H9 (cell line): ENCODE measurements at regions not wholly inside any gene's neighbourhood (a gene's known extent, or its start where the extent isn't known, plus 50 kb on each side); places are given as distances from the start of the nearest gene placed in this dataset.

Experiments used
- DNase-seq: peaks from one replicate; pipeline ENCODE4 v3.0.0-alpha.2; 2017
- H2AFZ ChIP-seq: one replicate; pipeline ENCODE4 v1.6.1; 2013; ENCODE audit warnings: mild to moderate bottlenecking, low read length, control low read depth, moderate library complexity
- H2AK5ac ChIP-seq: 2 replicates; pipeline ENCODE4 v1.6.1; 2013; ENCODE audit warnings: low read length, control low read depth, mixed read lengths; ENCODE audit not compliant: insufficient read length
- H2BK120ac ChIP-seq: one replicate; pipeline ENCODE4 v1.6.1; 2013; ENCODE audit warnings: low read depth, mild to moderate bottlenecking, low read length, control low read depth, inconsistent platforms; ENCODE audit not compliant: poor library complexity, severe bottlenecking
- H2BK12ac ChIP-seq: 2 replicates; pipeline ENCODE4 v1.6.1; 2013; ENCODE audit warnings: low read length, control low read depth, mixed read lengths, low read depth; ENCODE audit not compliant: insufficient read length
- H2BK15ac ChIP-seq: 2 replicates; pipeline ENCODE4 v1.6.1; 2013; ENCODE audit warnings: low read depth, low read length, control low read depth
- H2BK20ac ChIP-seq: one replicate; pipeline ENCODE4 v1.6.1; 2013; ENCODE audit warnings: low read depth, mild to moderate bottlenecking, low read length, control low read depth, inconsistent platforms; ENCODE audit not compliant: poor library complexity, severe bottlenecking
- H2BK5ac ChIP-seq: 2 replicates; pipeline ENCODE4 v1.6.1; 2013; ENCODE audit warnings: low read length, control low read depth, mixed read lengths; ENCODE audit not compliant: insufficient read length
- H3K14ac ChIP-seq: 2 replicates; pipeline ENCODE4 v1.6.1; 2013; ENCODE audit warnings: low read length, control low read depth; ENCODE audit not compliant: insufficient read depth
- H3K18ac ChIP-seq: 2 replicates; pipeline ENCODE4 v1.6.1; 2013; ENCODE audit warnings: low read depth, mild to moderate bottlenecking, mixed read lengths, low read length, control low read depth; ENCODE audit not compliant: insufficient read length
- H3K23ac ChIP-seq: 2 replicates; pipeline ENCODE4 v1.6.1; 2013; ENCODE audit warnings: low read length, control low read depth, mixed read lengths, low read depth; ENCODE audit not compliant: insufficient read length
- H3K23me2 ChIP-seq: 2 replicates; pipeline ENCODE4 v1.6.1; 2013; ENCODE audit warnings: low read depth, mild to moderate bottlenecking, mixed read lengths, low read length, control low read depth; ENCODE audit not compliant: insufficient read length, poor library complexity, severe bottlenecking
- H3K27ac ChIP-seq: 2 replicates; pipeline ENCODE4 v1.5.1; 2013; ENCODE audit warnings: low read length, control low read depth, mixed read lengths, low read depth; ENCODE audit not compliant: insufficient read length
- H3K27me3 ChIP-seq: 2 replicates; pipeline ENCODE4 v1.6.1; 2013; ENCODE audit warnings: low read length, control low read depth, inconsistent platforms; ENCODE audit not compliant: insufficient read depth
- H3K4ac ChIP-seq: 2 replicates; pipeline ENCODE4 v1.6.1; 2013; ENCODE audit warnings: low read depth, mild to moderate bottlenecking, control low read depth, inconsistent platforms, low read length, moderate library complexity
- H3K4me1 ChIP-seq: 2 replicates; pipeline ENCODE4 v1.6.1; 2013; ENCODE audit warnings: low read length, control low read depth, inconsistent platforms; ENCODE audit not compliant: insufficient read depth
- H3K4me2 ChIP-seq: 2 replicates; pipeline ENCODE4 v1.6.1; 2013; ENCODE audit warnings: low read length, control low read depth, mixed read lengths; ENCODE audit not compliant: insufficient read length, insufficient read depth
- H3K56ac ChIP-seq: 2 replicates; pipeline ENCODE4 v1.6.1; 2013; ENCODE audit warnings: low read depth, mild to moderate bottlenecking, mixed read lengths, low read length, control low read depth; ENCODE audit not compliant: insufficient read length
- H3K79me1 ChIP-seq: 2 replicates; pipeline ENCODE4 v1.6.1; 2013; ENCODE audit warnings: low read depth, mild to moderate bottlenecking, moderate library complexity, low read length, control low read depth, inconsistent platforms; ENCODE audit not compliant: insufficient read depth, poor library complexity, severe bottlenecking
- H3K79me2 ChIP-seq: 2 replicates; pipeline ENCODE4 v1.6.1; 2013; ENCODE audit warnings: low read length, control low read depth, inconsistent platforms; ENCODE audit not compliant: insufficient read depth
- H3K9ac ChIP-seq: 2 replicates; pipeline ENCODE4 v1.6.1; 2013; ENCODE audit warnings: low read length, control low read depth, mixed read lengths; ENCODE audit not compliant: insufficient read length; ENCODE audit errors: extremely low read depth
- H3K9me3 ChIP-seq: one replicate; pipeline ENCODE4 v1.6.1; 2013; ENCODE audit warnings: low read depth, low read length, inconsistent platforms; ENCODE audit not compliant: control insufficient read depth
- H3T11ph ChIP-seq: one replicate; pipeline ENCODE4 v1.6.1; 2013; ENCODE audit warnings: mild to moderate bottlenecking, low read length, control low read depth, inconsistent platforms
- H4K20me1 ChIP-seq: one replicate; pipeline ENCODE4 v1.6.1; 2013; ENCODE audit not compliant: control insufficient read depth, insufficient read length, insufficient read depth
- H4K5ac ChIP-seq: 2 replicates; pipeline ENCODE4 v1.6.1; 2013; ENCODE audit warnings: low read depth, mild to moderate bottlenecking, mixed read lengths, low read length, control low read depth; ENCODE audit not compliant: insufficient read length
- H4K8ac ChIP-seq: replicated peaks from 2 replicates; pipeline ENCODE4 v1.6.1; 2013; ENCODE audit warnings: low read length, control low read depth, mixed read lengths, low read depth; ENCODE audit not compliant: insufficient read length
- H4K91ac ChIP-seq: 2 replicates; pipeline ENCODE4 v1.6.1; 2013; ENCODE audit warnings: low read depth, mild to moderate bottlenecking, moderate library complexity, mixed read lengths, low read length, control low read depth; ENCODE audit not compliant: insufficient read length
- H3K27ac Mint-ChIP-seq, 3 experiments: 2 replicates in 2 of 3; 3 replicates in 1 of 3; pipeline ENCODE4 v1.8.0; 2020 to 2021; ENCODE audit warnings: mixed read lengths in 3 of 3, mild to moderate bottlenecking in 1 of 3, moderate library complexity in 1 of 3
- H3K27me3 Mint-ChIP-seq: 2 replicates; pipeline ENCODE4 v1.8.0; 2021; ENCODE audit warnings: low read depth, mild to moderate bottlenecking, moderate library complexity, mixed read lengths
- H3K36me3 Mint-ChIP-seq, 3 experiments: 2 replicates in 2 of 3; 3 replicates in 1 of 3; pipeline ENCODE4 v1.8.0; 2020 to 2021; ENCODE audit warnings: low read depth in 3 of 3, mixed read lengths in 3 of 3; ENCODE audit not compliant: insufficient read depth in 1 of 3
- H3K4me1 Mint-ChIP-seq, 2 experiments: 2 replicates each; pipeline ENCODE4 v1.8.0; 2020; ENCODE audit warnings: mixed read lengths in 2 of 2
- H3K4me3 Mint-ChIP-seq, 2 experiments: 2 replicates in 1 of 2; 3 replicates in 1 of 2; pipeline ENCODE4 v1.8.0; 2020 to 2021; ENCODE audit warnings: mild to moderate bottlenecking in 2 of 2, mixed read lengths in 2 of 2, moderate library complexity in 1 of 2
- H3K9me3 Mint-ChIP-seq, 2 experiments: 2 replicates in 1 of 2; 3 replicates in 1 of 2; pipeline ENCODE4 v1.8.0; 2020; ENCODE audit warnings: mild to moderate bottlenecking in 2 of 2, mixed read lengths in 2 of 2, moderate library complexity in 1 of 2
- WGBS: extraction: QIAGEN DNeasy Blood & Tissue Kit; methylation state at CpG from one replicate; pipeline ENCODE4 v1.1.7; 2013; ENCODE audit warnings: missing lambda C conversion rate, low lambda C conversion rate, mixed read lengths; ENCODE audit not compliant: insufficient read length; ENCODE audit errors: extremely low coverage; 5-methylcytosine and 5-hydroxymethylcytosine counted together
- TF ChIP-seq, protein P1 (sequence below): fragments of 200-600 bp; sonication (generic); conservative IDR thresholded peaks from 3 replicates; pipeline ENCODE4 v1.8.0; 2021; ENCODE audit warnings: antibody characterized with exemption, mild to moderate bottlenecking

- H2BK5ac ChIP-seq: no peak overlapping the region
- no CpG with 5 or more reads among the region's 1 CpG for WGBS
- H3K23ac ChIP-seq: no peak overlapping the region
Observed at GRCh38 chr21:18069875-18070274, 174.8 kb upstream of the CHODL start.

More at GRCh38 chr21:18069875-18070274, 174.8 kb upstream of the CHODL start:
- Histone ChIP-seq H3K9me3 (no peaks in the 10 kb centered on the region), H2BK120ac (no peak overlapping the region), H4K8ac (no peak overlapping the region), H2AFZ (no peak overlapping the region), H3K14ac (no peak overlapping the region), H3K23me2 (no peaks in the 10 kb centered on the region), H2BK20ac (no peak overlapping the region), H3K27ac (no peak overlapping the region), H3K56ac (no peak overlapping the region), H3K18ac (no peak overlapping the region), H3T11ph (no peak overlapping the region), H4K20me1 (no peaks in the 10 kb centered on the region), H4K5ac (no peak overlapping the region), H3K79me2 (no peaks in the 10 kb centered on the region), H3K9ac (no peak overlapping the region), H2AK5ac (no peak overlapping the region), H3K79me1 (no peaks in the 10 kb centered on the region), H2BK12ac (no peak overlapping the region), H3K27me3 (no peaks in the 10 kb centered on the region), H2BK15ac (no peak overlapping the region), H3K4ac (no peak overlapping the region), H3K4me1 (no peaks in the 10 kb centered on the region), H4K91ac (no peak overlapping the region), H3K4me2 (no peak overlapping the region)
- Mint-ChIP-seq H3K4me3 (no peak overlapping the region), H3K27me3 (no peaks in the 10 kb centered on the region), H3K36me3 (no peaks in the 10 kb centered on the region; a peak in 1 of 7 replicates), H3K4me1 (peaks cover 6 to 9% of the 10 kb centered on the region in 2 experiments; a peak in 3 of 4 replicates), H3K9me3 (no peaks in the 10 kb centered on the region), H3K27ac (no peak overlapping the region)
- DNase-seq: no peak
- TF ChIP-seq, protein P1, sequence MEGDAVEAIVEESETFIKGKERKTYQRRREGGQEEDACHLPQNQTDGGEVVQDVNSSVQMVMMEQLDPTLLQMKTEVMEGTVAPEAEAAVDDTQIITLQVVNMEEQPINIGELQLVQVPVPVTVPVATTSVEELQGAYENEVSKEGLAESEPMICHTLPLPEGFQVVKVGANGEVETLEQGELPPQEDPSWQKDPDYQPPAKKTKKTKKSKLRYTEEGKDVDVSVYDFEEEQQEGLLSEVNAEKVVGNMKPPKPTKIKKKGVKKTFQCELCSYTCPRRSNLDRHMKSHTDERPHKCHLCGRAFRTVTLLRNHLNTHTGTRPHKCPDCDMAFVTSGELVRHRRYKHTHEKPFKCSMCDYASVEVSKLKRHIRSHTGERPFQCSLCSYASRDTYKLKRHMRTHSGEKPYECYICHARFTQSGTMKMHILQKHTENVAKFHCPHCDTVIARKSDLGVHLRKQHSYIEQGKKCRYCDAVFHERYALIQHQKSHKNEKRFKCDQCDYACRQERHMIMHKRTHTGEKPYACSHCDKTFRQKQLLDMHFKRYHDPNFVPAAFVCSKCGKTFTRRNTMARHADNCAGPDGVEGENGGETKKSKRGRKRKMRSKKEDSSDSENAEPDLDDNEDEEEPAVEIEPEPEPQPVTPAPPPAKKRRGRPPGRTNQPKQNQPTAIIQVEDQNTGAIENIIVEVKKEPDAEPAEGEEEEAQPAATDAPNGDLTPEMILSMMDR: no peak
